ENCODE measurements at regions not wholly inside any gene's neighbourhood (a gene's known extent, or its start where the extent isn't known, plus 50 kb on each side); places are given as distances from the start of the nearest gene placed in this dataset.

DNA sequence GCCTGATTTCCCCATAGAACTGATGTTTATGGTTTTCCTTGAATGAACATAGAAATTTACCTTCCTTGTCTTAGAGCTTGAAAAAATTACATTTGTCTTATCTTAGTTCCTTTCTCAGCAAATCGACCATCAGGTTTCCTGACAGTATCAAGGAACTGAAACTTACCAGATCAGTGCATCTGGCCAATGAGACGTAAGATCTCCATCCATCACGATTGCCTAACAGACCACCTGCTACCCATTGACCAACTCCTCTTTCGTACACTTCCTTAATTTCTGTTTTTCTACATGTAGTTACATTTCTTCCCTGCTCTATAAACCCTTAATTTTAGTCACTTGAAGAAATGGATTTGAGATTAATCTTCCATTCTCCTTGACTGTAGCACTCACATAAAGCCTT, 57.4 kb upstream of the TMPRSS15 start:
- H3K27ac ChIP-seq: no peak overlapping the region
- no peaks in the 10 kb centered on the region for H3K9me3 ChIP-seq
- TF ChIP-seq, protein P1, sequence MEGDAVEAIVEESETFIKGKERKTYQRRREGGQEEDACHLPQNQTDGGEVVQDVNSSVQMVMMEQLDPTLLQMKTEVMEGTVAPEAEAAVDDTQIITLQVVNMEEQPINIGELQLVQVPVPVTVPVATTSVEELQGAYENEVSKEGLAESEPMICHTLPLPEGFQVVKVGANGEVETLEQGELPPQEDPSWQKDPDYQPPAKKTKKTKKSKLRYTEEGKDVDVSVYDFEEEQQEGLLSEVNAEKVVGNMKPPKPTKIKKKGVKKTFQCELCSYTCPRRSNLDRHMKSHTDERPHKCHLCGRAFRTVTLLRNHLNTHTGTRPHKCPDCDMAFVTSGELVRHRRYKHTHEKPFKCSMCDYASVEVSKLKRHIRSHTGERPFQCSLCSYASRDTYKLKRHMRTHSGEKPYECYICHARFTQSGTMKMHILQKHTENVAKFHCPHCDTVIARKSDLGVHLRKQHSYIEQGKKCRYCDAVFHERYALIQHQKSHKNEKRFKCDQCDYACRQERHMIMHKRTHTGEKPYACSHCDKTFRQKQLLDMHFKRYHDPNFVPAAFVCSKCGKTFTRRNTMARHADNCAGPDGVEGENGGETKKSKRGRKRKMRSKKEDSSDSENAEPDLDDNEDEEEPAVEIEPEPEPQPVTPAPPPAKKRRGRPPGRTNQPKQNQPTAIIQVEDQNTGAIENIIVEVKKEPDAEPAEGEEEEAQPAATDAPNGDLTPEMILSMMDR (IDR thresholded peaks at IDR 0.05): no peak
- no peaks in the 10 kb centered on the region for H3K36me3 ChIP-seq
- H3K4me1 ChIP-seq (ENCODE audit: control insufficient read depth in 1 of 2, low read depth in 2 of 2): no peaks in the 10 kb centered on the region
- H3K4me3 ChIP-seq: no peak overlapping the region
- ATAC-seq (ENCODE audit: insufficient number of reproducible peaks, low FRiP score, low read depth): no peak
- DNase-seq (ENCODE audit: low spot score): no peak
- H3K27me3 ChIP-seq (replicated peaks; ENCODE audit: insufficient read depth): no peaks in the 10 kb centered on the region

DNA sequence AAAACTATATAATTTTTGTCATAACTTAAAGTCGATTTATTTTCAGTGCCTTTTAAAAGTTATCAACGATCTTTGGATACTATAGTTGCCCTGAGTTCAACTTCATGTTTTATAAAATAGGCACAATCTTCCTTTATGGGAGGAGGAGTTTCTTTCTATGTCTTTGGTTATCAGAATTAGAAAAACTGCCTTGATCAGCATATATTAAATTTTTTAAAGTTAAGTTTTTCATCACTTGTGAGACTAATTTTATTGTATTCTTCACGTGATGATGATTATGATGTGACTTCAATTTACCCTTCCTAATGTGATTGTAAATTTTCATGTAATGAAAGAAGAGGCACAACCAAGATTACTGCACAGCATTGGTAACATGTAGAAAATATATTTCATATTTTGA, 58.2 kb upstream of the TMPRSS15 start:
- Histone ChIP-seq H3K4me1 (ENCODE audit: control insufficient read depth in 1 of 2, low read depth in 2 of 2) (no peaks in the 10 kb centered on the region), H3K27ac (no peak overlapping the region), H3K9me3 (no peaks in the 10 kb centered on the region), H3K27me3 (replicated peaks; ENCODE audit: insufficient read depth) (no peaks in the 10 kb centered on the region), H3K4me3 (no peak overlapping the region), H3K36me3 (no peaks in the 10 kb centered on the region)
- TF ChIP-seq, protein P1 (IDR thresholded peaks at IDR 0.05): no peak
- ATAC-seq (ENCODE audit: insufficient number of reproducible peaks, low FRiP score, low read depth): no peak
- DNase-seq (ENCODE audit: low spot score): no peak

DNA sequence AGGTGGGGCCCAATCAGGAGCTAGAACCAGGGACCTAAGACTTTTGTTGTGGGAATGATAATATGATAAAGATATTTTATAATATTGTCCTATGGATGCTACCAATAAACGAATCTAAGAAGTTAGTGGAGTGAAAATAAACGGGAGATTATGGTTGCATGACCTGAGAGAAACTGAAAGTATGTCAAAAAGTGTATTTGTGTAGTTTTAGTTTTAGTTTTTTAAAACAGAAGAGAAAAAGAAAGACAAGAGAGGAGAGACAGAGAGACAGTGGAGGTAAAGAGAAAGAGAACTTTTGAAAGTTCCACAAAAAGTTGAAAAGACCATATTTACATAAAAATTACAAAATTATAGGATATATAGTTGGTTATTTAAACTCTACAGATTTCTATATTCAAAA, 64.1 kb upstream of the TMPRSS15 start:
- H3K9me3 ChIP-seq: no peaks in the 10 kb centered on the region
- no peaks in the 10 kb centered on the region for H3K27me3 ChIP-seq (replicated peaks; ENCODE audit: insufficient read depth)
- no peak overlapping the region for H3K27ac ChIP-seq
- no peak for DNase-seq (ENCODE audit: low spot score)
- H3K4me3 ChIP-seq: no peak overlapping the region
- peaks cover 4 to 6% of the 10 kb centered on the region in 2 donors for H3K4me1 ChIP-seq (ENCODE audit: control insufficient read depth in 1 of 2, low read depth in 2 of 2)
- TF ChIP-seq, protein P1 (IDR thresholded peaks at IDR 0.05): no peak
- no peak for ATAC-seq (ENCODE audit: insufficient number of reproducible peaks, low FRiP score, low read depth)
- no peaks in the 10 kb centered on the region for H3K36me3 ChIP-seq

DNA sequence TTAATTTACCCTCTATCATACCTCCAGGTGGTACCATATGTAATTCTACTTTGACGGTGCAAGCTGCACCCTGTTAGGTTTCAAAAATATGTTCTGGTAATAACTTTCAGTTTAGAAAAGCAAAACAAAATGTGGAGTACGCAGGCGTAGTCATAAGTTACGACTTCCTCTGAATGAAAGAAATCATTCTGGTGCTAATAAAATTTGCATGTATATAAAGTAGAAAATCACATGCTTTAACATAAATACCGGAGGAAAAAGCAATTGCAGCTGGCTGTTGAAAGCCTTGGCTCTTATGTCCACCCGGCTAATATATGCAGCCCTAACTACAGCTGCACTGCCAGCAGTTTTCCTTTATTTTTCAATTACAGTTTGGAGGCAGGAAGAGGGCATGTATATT, 65.2 kb upstream of the TMPRSS15 start:
- Histone ChIP-seq H3K36me3 (no peaks in the 10 kb centered on the region), H3K4me1 (ENCODE audit: control insufficient read depth in 1 of 2, low read depth in 2 of 2) (peaks cover 4 to 6% of the 10 kb centered on the region in 2 donors), H3K4me3 (peak overlapping the region; percentile 34), H3K9me3 (no peaks in the 10 kb centered on the region), H3K27me3 (replicated peaks; ENCODE audit: insufficient read depth) (no peaks in the 10 kb centered on the region), H3K27ac (no peak overlapping the region)
- ATAC-seq (ENCODE audit: insufficient number of reproducible peaks, low FRiP score, low read depth) (no peak), DNase-seq (ENCODE audit: low spot score) (no peak)
- TF ChIP-seq, protein P1 (IDR thresholded peaks at IDR 0.05): no peak

DNA sequence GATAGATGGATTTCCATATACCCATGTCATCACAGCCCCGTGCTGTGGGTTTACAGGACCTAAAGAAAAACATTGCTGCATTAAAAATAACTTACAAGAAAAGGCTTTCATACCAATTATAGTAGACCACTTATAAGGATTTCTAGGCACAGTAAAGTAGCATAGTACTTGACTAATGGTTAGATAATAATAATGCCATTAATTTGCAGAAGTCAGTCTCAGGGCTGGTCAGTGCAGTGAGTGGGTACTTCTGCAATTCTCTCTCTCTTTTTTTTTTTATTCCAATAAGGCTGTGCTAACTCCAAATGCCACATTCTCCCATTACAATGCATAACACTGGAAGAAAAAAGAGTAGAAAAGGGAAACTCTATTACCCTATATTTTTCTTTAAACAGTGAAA, 73.1 kb upstream of the TMPRSS15 start:
- Histone ChIP-seq H3K36me3 (no peaks in the 10 kb centered on the region), H3K9me3 (no peaks in the 10 kb centered on the region), H3K27me3 (replicated peaks; ENCODE audit: insufficient read depth) (no peaks in the 10 kb centered on the region), H3K4me1 (ENCODE audit: control insufficient read depth in 1 of 2, low read depth in 2 of 2) (no peaks in the 10 kb centered on the region), H3K4me3 (no peak overlapping the region), H3K27ac (no peak overlapping the region)
- no peak for DNase-seq (ENCODE audit: low spot score)
- TF ChIP-seq, protein P1 (IDR thresholded peaks at IDR 0.05): no peak
- ATAC-seq (ENCODE audit: insufficient number of reproducible peaks, low FRiP score, low read depth): no peak
